Stomach (tissue), 4 donors: ENCODE measurements at regions not wholly inside any gene's neighbourhood (a gene's known extent, or its start where the extent isn't known, plus 50 kb on each side); places are given as distances from the start of the nearest gene placed in this dataset.

Experiments
- POLR2A ChIP-seq, 4 donors: fragments of 450-650 bp; IDR thresholded peaks; one replicate each; pipeline ENCODE4 v1.6.1; 2016; ENCODE audit warnings: antibody characterized with exemption in 4 of 4, control low read depth in 2 of 4, mild to moderate bottlenecking in 1 of 4, moderate library complexity in 1 of 4
- POLR2AphosphoS5 ChIP-seq, 3 donors: sonication (generic); formaldehyde crosslinking; IDR thresholded peaks; one replicate each; pipeline ENCODE4 v1.6.1; 2016; ENCODE audit warnings: antibody characterized with exemption in 3 of 3
- TF ChIP-seq, protein P1 (sequence below), 7 experiments: fragments of 450-650 bp in 4 of 7; fragments of 200-600 bp in 3 of 7; sonication (generic) in 3 of 7; IDR thresholded peaks; one replicate each; pipeline ENCODE4 v1.5.1; 2016 to 2019; ENCODE audit warnings: antibody characterized with exemption in 7 of 7, control low read depth in 2 of 7, mild to moderate bottlenecking in 1 of 7

DNA sequence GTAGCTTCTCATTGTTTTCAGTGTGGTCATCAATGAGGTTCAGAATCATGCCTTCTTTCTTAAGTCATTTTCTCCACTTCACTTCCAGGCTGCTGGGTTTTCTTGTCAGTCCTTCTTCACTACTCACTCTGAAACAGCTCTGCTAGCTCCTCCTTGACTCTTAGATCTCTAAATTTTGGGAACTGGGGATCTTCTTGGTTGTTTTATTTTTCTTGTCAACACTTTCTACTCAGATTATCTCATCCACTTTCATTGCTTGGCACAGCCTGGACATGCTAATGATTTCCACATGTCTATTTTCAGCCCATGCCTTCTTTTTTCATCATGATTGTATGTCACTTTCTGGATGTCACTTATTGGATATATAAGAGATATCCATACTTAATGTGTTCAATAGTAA, 517.8 kb upstream of the DSEL start:
- TF ChIP-seq, protein P1, sequence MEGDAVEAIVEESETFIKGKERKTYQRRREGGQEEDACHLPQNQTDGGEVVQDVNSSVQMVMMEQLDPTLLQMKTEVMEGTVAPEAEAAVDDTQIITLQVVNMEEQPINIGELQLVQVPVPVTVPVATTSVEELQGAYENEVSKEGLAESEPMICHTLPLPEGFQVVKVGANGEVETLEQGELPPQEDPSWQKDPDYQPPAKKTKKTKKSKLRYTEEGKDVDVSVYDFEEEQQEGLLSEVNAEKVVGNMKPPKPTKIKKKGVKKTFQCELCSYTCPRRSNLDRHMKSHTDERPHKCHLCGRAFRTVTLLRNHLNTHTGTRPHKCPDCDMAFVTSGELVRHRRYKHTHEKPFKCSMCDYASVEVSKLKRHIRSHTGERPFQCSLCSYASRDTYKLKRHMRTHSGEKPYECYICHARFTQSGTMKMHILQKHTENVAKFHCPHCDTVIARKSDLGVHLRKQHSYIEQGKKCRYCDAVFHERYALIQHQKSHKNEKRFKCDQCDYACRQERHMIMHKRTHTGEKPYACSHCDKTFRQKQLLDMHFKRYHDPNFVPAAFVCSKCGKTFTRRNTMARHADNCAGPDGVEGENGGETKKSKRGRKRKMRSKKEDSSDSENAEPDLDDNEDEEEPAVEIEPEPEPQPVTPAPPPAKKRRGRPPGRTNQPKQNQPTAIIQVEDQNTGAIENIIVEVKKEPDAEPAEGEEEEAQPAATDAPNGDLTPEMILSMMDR (IDR thresholded peaks at IDR 0.05), result no peak
- no peak for TF ChIP-seq POLR2A (IDR thresholded peaks at IDR 0.05)
- TF ChIP-seq POLR2AphosphoS5 (IDR thresholded peaks at IDR 0.05), result no peak
